PC-3 (cell line): ENCODE measurements at regions not wholly inside any gene's neighbourhood (a gene's known extent, or its start where the extent isn't known, plus 50 kb on each side); places are given as distances from the start of the nearest gene placed in this dataset.
A peak's percentile ranks its signal among the peaks of the same experiment; 100 is the strongest.
"Not testable (repeated sequence)": the region's sequence is repeated elsewhere in the genome, so short reads cannot be mapped to it uniquely, and the experiment has no call there.

ENCODE experiments used
- ATAC-seq: fragments of 200-7000 bp; cut with Tn5 transposase; 2 replicates; pipeline ENCODE4 v1.9.1; 2020; ENCODE audit warnings: mild to moderate bottlenecking, moderate library complexity
- BruUV-seq: library from RNA; stranded (reverse); fragments of 400-500 nt; replicated peaks from 2 replicates; lab custom pipeline; 2021; lab: Mats Ljungman, UMichigan
- CTCF ChIA-PET: fragments of 300-600 bp; sonication (Branson Sonifier 250); formaldehyde crosslinking; loops from one replicate; lab custom pipeline; 2022; ENCODE audit warnings: antibody characterized with exemption; lab: Charles Lee
- POLR2A ChIA-PET: fragments of 300-600 bp; sonication (Branson Sonifier 250); formaldehyde crosslinking; loops from one replicate; lab custom pipeline; 2022; ENCODE audit warnings: antibody characterized with exemption; ENCODE audit not compliant: unreplicated experiment; lab: Charles Lee
- DNase-seq: peaks from one replicate; pipeline ENCODE4 v3.0.0-alpha.2; 2015
- H2AFZ ChIP-seq: fragments of 300-600 bp; sonication (generic); 2 replicates; pipeline ENCODE4 v1.6.0; 2016; ENCODE audit warnings: antibody characterized with exemption, low read length
- H3F3A ChIP-seq: fragments of 300-600 bp; sonication (generic); one replicate; pipeline ENCODE4 v1.6.0; 2017; ENCODE audit warnings: antibody characterized with exemption, low read length, control low read depth, mild to moderate bottlenecking; ENCODE audit not compliant: unreplicated experiment
- H3K27ac ChIP-seq: fragments of 300-600 bp; sonication (generic); 2 replicates; pipeline ENCODE4 v1.5.1; 2016; ENCODE audit warnings: mild to moderate bottlenecking, low read length
- H3K27me3 ChIP-seq: fragments of 300-600 bp; sonication (generic); 2 replicates; pipeline ENCODE4 v1.6.1; 2016; ENCODE audit warnings: low read length, mixed read lengths
- H3K36me3 ChIP-seq: fragments of 300-600 bp; sonication (generic); 2 replicates; pipeline ENCODE4 v1.6.1; 2016; ENCODE audit warnings: low read depth, mixed run types, low read length, mixed read lengths
- H3K4me1 ChIP-seq: fragments of 300-600 bp; sonication (generic); 2 replicates; pipeline ENCODE4 v1.5.1; 2016; ENCODE audit warnings: low read length; ENCODE audit not compliant: insufficient read depth
- H3K4me2 ChIP-seq: fragments of 300-600 bp; sonication (generic); 2 replicates; pipeline ENCODE4 v1.6.0; 2016; ENCODE audit warnings: low read length
- H3K4me3 ChIP-seq: fragments of 300-600 bp; sonication (generic); 2 replicates; pipeline ENCODE4 v1.5.1; 2016; ENCODE audit warnings: mild to moderate bottlenecking, low read length, mixed read lengths
- H3K79me2 ChIP-seq: fragments of 300-600 bp; sonication (generic); 2 replicates; pipeline ENCODE4 v1.6.1; 2017; ENCODE audit warnings: low read length, mixed read lengths
- H3K9ac ChIP-seq: fragments of 300-600 bp; sonication (generic); 2 replicates; pipeline ENCODE4 v1.6.0; 2016; ENCODE audit warnings: mild to moderate bottlenecking, low read length
- H3K9me2 ChIP-seq: fragments of 300-600 bp; sonication (generic); replicated peaks from 2 replicates; pipeline ENCODE4 v1.6.1; 2016; ENCODE audit warnings: mixed run types, low read length, mixed read lengths
- H3K9me3 ChIP-seq: fragments of 300-600 bp; sonication (generic); 2 replicates; pipeline ENCODE4 v1.6.1; 2016; ENCODE audit warnings: low read length, mixed read lengths
- H4K20me1 ChIP-seq: fragments of 300-600 bp; sonication (generic); 2 replicates; pipeline ENCODE4 v1.6.1; 2016; ENCODE audit warnings: low read length, mixed read lengths
- EZH2 ChIP-seq: fragments of 300-600 bp; sonication (generic); IDR thresholded peaks from one replicate; pipeline ENCODE4 v1.6.1; 2017; ENCODE audit warnings: antibody characterized with exemption, mild to moderate bottlenecking, low read length; ENCODE audit not compliant: unreplicated experiment
- EZH2phosphoT487 ChIP-seq: fragments of 300-600 bp; sonication (generic); IDR thresholded peaks from 2 replicates; pipeline ENCODE4 v1.6.1; 2018; ENCODE audit warnings: mild to moderate bottlenecking, antibody characterized with exemption, low read length, borderline replicate concordance
- intact Hi-C: fragments of 100-400 bp; cut with micrococcal nuclease; formaldehyde crosslinking; loops from 2 replicates; pipeline ENCODE4 v1.9.0; 2023
- TF ChIP-seq, protein P1 (sequence below): fragments of 300-600 bp; sonication (generic); conservative IDR thresholded peaks from 2 replicates; pipeline ENCODE4 v1.5.1; 2017; ENCODE audit warnings: antibody characterized with exemption, low read depth, mild to moderate bottlenecking, low read length

DNA sequence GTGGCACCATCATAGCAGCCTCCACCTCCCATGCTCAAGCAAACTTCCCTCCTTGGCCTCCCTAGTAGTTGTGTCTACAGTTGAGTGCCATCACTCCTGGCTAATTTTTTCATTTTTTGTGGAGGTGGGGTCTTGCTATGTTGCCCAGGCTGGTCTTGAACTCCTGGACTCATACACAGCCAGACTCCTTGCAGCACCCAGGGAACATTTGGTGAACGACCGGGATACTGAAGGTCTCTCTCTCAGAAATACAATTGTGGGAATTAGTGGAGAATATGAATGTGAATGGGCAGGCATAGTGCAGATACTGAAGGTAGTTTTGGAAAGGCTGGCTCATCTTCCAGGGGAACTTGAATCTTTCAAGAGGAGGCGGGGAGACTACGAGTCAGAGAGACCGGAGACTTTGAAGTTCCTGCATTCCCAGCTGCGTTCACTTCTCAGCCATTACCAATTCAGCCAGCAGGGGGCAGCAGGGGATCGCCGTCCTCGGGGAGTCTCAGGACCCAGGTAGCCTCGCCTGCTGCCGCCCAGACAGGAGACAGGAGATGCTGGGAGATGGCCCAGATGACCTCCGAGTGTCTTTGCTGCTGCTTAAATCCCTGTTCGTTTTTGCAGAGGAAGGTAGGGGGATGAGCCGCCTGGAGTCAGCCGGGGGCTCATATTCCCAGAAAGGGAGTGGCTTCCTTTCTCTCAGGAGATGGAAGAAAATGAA is 68.6 kb downstream of the HAPSTR1 start:
- Histone ChIP-seq H2AFZ (peak overlapping the region; percentile 67), H3K9me2 (no peaks in the 10 kb centered on the region), H3K9ac (no peak overlapping the region), H3K4me1 (no peaks in the 10 kb centered on the region), H3K27ac (no peak overlapping the region), H3K9me3 (no peaks in the 10 kb centered on the region), H3K36me3 (no peaks in the 10 kb centered on the region), H3K79me2 (no peaks in the 10 kb centered on the region), H3K4me2 (peak overlapping the region; percentile 56; the same call in 1 of the 2 replicates), H3K4me3 (no peak overlapping the region), H3K27me3 (peaks cover 7% of the 10 kb centered on the region), H4K20me1 (no peaks in the 10 kb centered on the region), H3F3A (no peaks in the 10 kb centered on the region)
- intact Hi-C loops = no loop called here
- ATAC-seq = peak; percentile 96
- peak; percentile 74 for DNase-seq
- no peak for TF ChIP-seq EZH2
- TF ChIP-seq, protein P1, sequence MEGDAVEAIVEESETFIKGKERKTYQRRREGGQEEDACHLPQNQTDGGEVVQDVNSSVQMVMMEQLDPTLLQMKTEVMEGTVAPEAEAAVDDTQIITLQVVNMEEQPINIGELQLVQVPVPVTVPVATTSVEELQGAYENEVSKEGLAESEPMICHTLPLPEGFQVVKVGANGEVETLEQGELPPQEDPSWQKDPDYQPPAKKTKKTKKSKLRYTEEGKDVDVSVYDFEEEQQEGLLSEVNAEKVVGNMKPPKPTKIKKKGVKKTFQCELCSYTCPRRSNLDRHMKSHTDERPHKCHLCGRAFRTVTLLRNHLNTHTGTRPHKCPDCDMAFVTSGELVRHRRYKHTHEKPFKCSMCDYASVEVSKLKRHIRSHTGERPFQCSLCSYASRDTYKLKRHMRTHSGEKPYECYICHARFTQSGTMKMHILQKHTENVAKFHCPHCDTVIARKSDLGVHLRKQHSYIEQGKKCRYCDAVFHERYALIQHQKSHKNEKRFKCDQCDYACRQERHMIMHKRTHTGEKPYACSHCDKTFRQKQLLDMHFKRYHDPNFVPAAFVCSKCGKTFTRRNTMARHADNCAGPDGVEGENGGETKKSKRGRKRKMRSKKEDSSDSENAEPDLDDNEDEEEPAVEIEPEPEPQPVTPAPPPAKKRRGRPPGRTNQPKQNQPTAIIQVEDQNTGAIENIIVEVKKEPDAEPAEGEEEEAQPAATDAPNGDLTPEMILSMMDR = peak; percentile 78
- TF ChIP-seq EZH2phosphoT487 = no peak
- CTCF ChIA-PET = interaction anchor here (0.6 kb wide), 1 partner anchor 375 kb away, joined by 3 read pairs; no protein-coding TSS in a partner anchor
- POLR2A ChIA-PET = no interaction called here
- BruUV-seq = no TSS peak

DNA sequence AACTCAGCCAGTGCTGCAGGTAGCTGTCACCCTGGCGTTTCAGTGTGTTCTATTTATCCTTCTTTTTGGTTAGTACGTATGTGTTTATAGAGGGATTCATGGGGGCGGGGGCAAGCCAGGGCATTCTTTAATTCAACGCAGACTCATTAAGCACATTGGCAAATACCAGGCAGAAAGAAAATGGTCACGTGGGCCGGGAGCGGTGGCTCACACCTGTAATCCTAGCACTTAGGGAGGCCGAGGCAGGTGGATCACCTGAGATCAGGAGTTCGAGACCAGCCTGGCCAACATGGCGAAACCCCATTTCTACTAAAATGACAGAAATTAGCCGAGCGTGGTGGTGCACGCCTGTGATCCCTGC is 69.1 kb downstream of the HAPSTR1 start:
- no TSS peak for BruUV-seq
- no peak for ATAC-seq
- Histone ChIP-seq H4K20me1 (no peaks in the 10 kb centered on the region), H2AFZ (peak overlapping the region; percentile 67), H3K79me2 (no peaks in the 10 kb centered on the region), H3K4me1 (no peaks in the 10 kb centered on the region), H3F3A (no peaks in the 10 kb centered on the region), H3K9ac (no peak overlapping the region), H3K9me2 (no peaks in the 10 kb centered on the region), H3K4me2 (peak overlapping the region; percentile 56; the same call in 1 of the 2 replicates), H3K27ac (no peak overlapping the region), H3K4me3 (no peak overlapping the region), H3K9me3 (no peaks in the 10 kb centered on the region), H3K27me3 (peaks cover 7% of the 10 kb centered on the region), H3K36me3 (no peaks in the 10 kb centered on the region)
- no peak for DNase-seq
- POLR2A ChIA-PET = no interaction called here
- intact Hi-C loops = no loop called here
- CTCF ChIA-PET = interaction anchor here (0.6 kb wide), 1 partner anchor 375 kb away, joined by 3 read pairs; no protein-coding TSS in a partner anchor
- TF ChIP-seq, protein P1 = no peak
- TF ChIP-seq EZH2phosphoT487 (no peak), EZH2 (no peak)

DNA sequence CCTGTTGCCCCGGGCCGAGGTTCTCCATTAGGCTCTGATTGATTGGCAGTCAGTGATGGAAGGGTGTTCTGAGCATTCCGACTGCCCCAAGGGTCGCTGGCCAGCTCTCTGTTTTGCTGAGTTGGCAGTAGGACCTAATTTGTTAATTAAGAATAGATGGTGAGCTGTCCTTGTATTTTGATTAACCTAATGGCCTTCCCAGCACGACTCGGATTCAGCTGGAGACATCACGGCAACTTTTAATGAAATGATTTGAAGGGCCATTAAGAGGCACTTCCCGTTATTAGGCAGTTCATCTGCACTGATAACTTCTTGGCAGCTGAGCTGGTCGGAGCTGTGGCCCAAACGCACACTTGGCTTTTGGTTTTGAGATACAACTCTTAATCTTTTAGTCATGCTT is 74.2 kb downstream of the HAPSTR1 start:
- no TSS peak for BruUV-seq
- POLR2A ChIA-PET = no interaction called here
- no peaks in the 10 kb centered on the region for H3K9me2 ChIP-seq
- no peaks in the 10 kb centered on the region for H3K4me1 ChIP-seq
- H3K27me3 ChIP-seq = no peaks in the 10 kb centered on the region
- H3K27ac ChIP-seq = no peak overlapping the region
- no peaks in the 10 kb centered on the region for H3K79me2 ChIP-seq
- no peaks in the 10 kb centered on the region for H3K9me3 ChIP-seq
- no peaks in the 10 kb centered on the region for H4K20me1 ChIP-seq
- TF ChIP-seq EZH2 = no peak
- TF ChIP-seq, protein P1 = no peak
- no peak for TF ChIP-seq EZH2phosphoT487
- no peaks in the 10 kb centered on the region for H3K36me3 ChIP-seq
- no peak overlapping the region for H3K4me2 ChIP-seq
- ATAC-seq = no peak
- no peak overlapping the region for H3K4me3 ChIP-seq
- no peak for DNase-seq
- intact Hi-C loops = no loop called here
- no peaks in the 10 kb centered on the region for H3F3A ChIP-seq
- CTCF ChIA-PET = no interaction called here
- no peak overlapping the region for H3K9ac ChIP-seq
- H2AFZ ChIP-seq = no peak overlapping the region

DNA sequence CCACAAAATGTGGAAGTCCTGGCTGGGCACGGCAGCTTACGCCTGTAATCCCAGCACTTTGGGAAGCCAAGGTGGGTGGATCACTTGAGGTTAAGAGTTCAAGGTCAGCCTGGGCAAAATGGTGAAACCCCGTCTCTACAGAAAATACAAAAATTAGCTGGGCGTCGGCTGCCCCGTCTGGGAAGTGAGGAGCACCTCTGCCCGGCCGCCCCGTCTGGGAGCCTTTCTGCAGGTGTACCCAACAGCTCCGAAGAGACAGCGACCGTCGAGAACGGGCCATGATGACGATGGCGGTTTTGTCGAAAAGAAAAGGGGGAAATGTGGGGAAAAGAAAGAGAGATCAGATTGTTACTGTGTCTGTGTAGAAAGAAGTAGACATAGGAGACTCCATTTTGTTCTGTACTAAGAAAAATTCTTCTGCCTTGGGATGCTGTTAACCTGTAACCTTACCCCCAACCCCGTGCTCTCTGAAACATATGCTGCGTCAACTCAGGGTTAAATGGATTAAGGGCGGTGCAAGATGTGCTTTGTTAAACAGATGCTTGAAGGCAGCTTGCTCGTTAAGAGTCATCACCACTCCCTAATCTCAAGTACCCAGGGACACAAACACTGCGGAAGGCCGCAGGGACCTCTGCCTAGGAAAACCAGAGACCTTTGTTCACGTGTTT is 75.0 kb downstream of the HAPSTR1 start:
- CTCF ChIA-PET, POLR2A ChIA-PET, H4K20me1 ChIP-seq, H2AFZ ChIP-seq, H3K79me2 ChIP-seq, intact Hi-C loops, DNase-seq, BruUV-seq, H3K4me3 ChIP-seq, H3K4me1 ChIP-seq, H3K27me3 ChIP-seq, ATAC-seq, H3K9ac ChIP-seq, H3K27ac ChIP-seq, H3K4me2 ChIP-seq, H3K36me3 ChIP-seq, H3K9me2 ChIP-seq, H3K9me3 ChIP-seq, H3F3A ChIP-seq: not testable (repeated sequence)
